ENCODE measurements at regions not wholly inside any gene's neighbourhood (a gene's known extent, or its start where the extent isn't known, plus 50 kb on each side); places are given as distances from the start of the nearest gene placed in this dataset.

DNA sequence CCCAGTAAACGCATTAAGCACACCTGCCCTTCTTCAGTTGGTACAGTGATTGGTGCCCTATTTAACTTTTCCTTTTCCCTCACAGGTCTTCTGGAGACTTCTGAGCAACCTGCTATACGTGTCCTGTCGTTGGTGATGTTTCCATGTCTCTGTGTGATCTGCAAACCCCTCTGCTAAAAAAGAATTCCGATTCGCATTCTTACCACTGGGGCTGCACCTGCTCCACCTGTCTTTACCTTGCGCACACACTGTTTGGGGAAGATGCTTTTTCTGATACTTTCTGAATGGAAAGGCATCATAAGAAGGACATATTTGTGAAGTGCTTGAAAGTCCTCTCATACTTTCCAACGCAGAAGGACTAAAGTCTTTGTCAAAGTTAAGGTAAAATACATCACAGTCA, 323.9 kb upstream of the SOX11 start:
- no peak overlapping the region for H3K27ac ChIP-seq
- POLR2A ChIA-PET: no interaction called here
- TF ChIP-seq PHF8 (IDR thresholded peaks at IDR 0.05; ENCODE audit: borderline replicate concordance, low read depth): no peak
- TF ChIP-seq KDM1A (IDR thresholded peaks at IDR 0.05; ENCODE audit: low read depth): no peak
- TF ChIP-seq RARB (CRISPR knock-in tag; IDR thresholded peaks at IDR 0.05): no peak
- TF ChIP-seq SMC3 (IDR thresholded peaks at IDR 0.05): no peak
- TF ChIP-seq NFE2L2 (conservative IDR thresholded peaks at IDR 0.05; ENCODE audit: low read length): no peak
- TF ChIP-seq GATA3 (IDR thresholded peaks at IDR 0.05; ENCODE audit: borderline replicate concordance): no peak
- TF ChIP-seq ZFP36 (IDR thresholded peaks at IDR 0.05; ENCODE audit: borderline replicate concordance, partially characterized antibody): no peak
- TF ChIP-seq ZC3H11A (IDR thresholded peaks at IDR 0.05): no peak
- no peak for TF ChIP-seq CHD2 (IDR thresholded peaks at IDR 0.05; ENCODE audit: low read length, partially characterized antibody)
- no peak for TF ChIP-seq NR3C1 (IDR thresholded peaks at IDR 0.05)
- no peak for TF ChIP-seq RNF2 (IDR thresholded peaks at IDR 0.05; ENCODE audit: borderline replicate concordance, low read depth)
- TF ChIP-seq, protein P1, sequence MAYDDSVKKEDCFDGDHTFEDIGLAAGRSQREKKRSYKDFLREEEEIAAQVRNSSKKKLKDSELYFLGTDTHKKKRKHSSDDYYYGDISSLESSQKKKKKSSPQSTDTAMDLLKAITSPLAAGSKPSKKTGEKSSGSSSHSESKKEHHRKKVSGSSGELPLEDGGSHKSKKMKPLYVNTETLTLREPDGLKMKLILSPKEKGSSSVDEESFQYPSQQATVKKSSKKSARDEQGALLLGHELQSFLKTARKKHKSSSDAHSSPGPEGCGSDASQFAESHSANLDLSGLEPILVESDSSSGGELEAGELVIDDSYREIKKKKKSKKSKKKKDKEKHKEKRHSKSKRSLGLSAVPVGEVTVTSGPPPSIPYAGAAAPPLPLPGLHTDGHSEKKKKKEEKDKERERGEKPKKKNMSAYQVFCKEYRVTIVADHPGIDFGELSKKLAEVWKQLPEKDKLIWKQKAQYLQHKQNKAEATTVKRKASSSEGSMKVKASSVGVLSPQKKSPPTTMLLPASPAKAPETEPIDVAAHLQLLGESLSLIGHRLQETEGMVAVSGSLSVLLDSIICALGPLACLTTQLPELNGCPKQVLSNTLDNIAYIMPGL (CRISPR knock-in tag; IDR thresholded peaks at IDR 0.05; ENCODE audit: borderline replicate concordance): no peak
- no peak for TF ChIP-seq HOXB5 (CRISPR knock-in tag; IDR thresholded peaks at IDR 0.05)
- no peak for TF ChIP-seq JUNB (IDR thresholded peaks at IDR 0.05)
- H3K4me3 ChIP-seq: no peak overlapping the region
- WGBS (ENCODE audit: missing lambda C conversion rate): 27% methylated on average over 7 of the region's 7 CpGs
- H3K4me2 ChIP-seq: no peak overlapping the region
- no peak for FAIRE-seq
- ATAC-seq: no peak
- no peak for DNase-seq (ENCODE audit: low read depth in 1 of 2, low spot score in 1 of 2)
- CTCF ChIA-PET: no interaction called here
- H3K4me1 ChIP-seq: no peaks in the 10 kb centered on the region
- peaks cover 4% of the 10 kb centered on the region; the same call in 1 of the 3 replicates for H3K9me3 ChIP-seq

DNA sequence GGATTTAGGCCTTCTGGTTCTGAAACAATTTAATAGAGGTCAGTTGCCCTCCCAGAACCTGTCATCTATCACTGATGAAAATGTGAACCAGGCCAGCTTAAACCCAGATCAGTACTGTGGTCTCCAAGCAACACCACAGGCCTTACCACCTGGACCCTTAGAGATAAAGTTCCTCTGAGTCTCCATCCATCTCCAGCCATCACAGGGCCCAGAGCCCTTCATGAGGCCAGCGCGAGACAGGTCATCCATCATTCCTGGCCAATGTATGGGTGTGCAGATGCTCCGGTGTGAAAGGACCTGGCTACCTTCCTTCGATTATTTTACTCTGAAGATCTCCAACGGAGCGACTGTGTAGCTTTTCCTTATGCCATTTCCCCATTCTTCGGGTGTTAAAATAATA, 322.7 kb upstream of the SOX11 start:
- TF ChIP-seq CHD4 (IDR thresholded peaks at IDR 0.05; ENCODE audit: borderline replicate concordance) (no peak), ESRRA (IDR thresholded peaks at IDR 0.05; ENCODE audit: borderline replicate concordance, low read length) (no peak), MAZ (IDR thresholded peaks at IDR 0.05; ENCODE audit: borderline replicate concordance, low read depth, low read length) (no peak)
- no peak for DNase-seq (ENCODE audit: low read depth in 1 of 2, low spot score in 1 of 2)
- CTCF ChIA-PET: no interaction called here
- H3K4me1 ChIP-seq: no peaks in the 10 kb centered on the region
- no peak for ATAC-seq
- no peak for FAIRE-seq
- POLR2A ChIA-PET: no interaction called here
- H3K4me2 ChIP-seq: no peak overlapping the region
- H3K9me3 ChIP-seq: peaks cover 4% of the 10 kb centered on the region; the same call in 2 of the 3 replicates
- 46% methylated on average over 7 of the region's 7 CpGs for WGBS (ENCODE audit: missing lambda C conversion rate)
- no peak overlapping the region for H3K27ac ChIP-seq
- no peak overlapping the region for H3K4me3 ChIP-seq

DNA sequence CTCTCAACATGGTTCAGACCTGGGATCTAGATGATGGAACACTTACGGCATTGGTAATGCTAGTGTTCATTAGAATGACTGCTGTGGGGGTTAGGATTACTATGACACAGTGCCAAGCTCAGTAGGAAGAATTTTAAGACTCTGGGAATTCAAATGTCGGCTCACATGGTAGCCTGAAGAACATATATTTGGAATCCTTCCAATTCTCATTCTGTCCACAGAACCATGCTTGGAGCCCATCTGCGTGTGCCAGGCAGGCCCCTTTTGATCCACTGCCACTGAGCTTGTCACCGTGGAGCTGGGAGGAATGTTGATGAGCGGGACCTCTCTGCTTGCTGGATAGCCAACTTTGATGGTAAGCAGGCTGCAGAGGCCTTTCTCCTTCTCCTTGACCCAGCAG, 322.0 kb upstream of the SOX11 start:
- H3K4me2 ChIP-seq: no peak overlapping the region
- peaks cover 10% of the 10 kb centered on the region; the same call in 2 of the 3 replicates for H3K9me3 ChIP-seq
- 20% methylated on average over 5 of the region's 5 CpGs for WGBS (ENCODE audit: missing lambda C conversion rate)
- CTCF ChIA-PET: no interaction called here
- ATAC-seq (no peak), FAIRE-seq (no peak), DNase-seq (ENCODE audit: low read depth in 1 of 2, low spot score in 1 of 2) (no peak)
- TF ChIP-seq NFE2L2 (conservative IDR thresholded peaks at IDR 0.05; ENCODE audit: low read length) (no peak), BHLHE40 (IDR thresholded peaks at IDR 0.05; ENCODE audit: low read depth, low read length) (no peak), KDM1A (IDR thresholded peaks at IDR 0.05; ENCODE audit: low read depth) (no peak), HOXB13 (CRISPR knock-in tag; IDR thresholded peaks at IDR 0.05; ENCODE audit: low read depth) (no peak), SMC3 (IDR thresholded peaks at IDR 0.05) (no peak), ZNF302 (CRISPR knock-in tag; IDR thresholded peaks at IDR 0.05) (no peak), HOXA7 (CRISPR knock-in tag; IDR thresholded peaks at IDR 0.05) (no peak), RARB (CRISPR knock-in tag; IDR thresholded peaks at IDR 0.05) (no peak), RAD21 (conservative IDR thresholded peaks at IDR 0.05 in 1 of 2, IDR thresholded peaks at IDR 0.05 in 1 of 2) (no peak), SREBF2 (IDR thresholded peaks at IDR 0.05) (no peak)
- TF ChIP-seq, protein P2, sequence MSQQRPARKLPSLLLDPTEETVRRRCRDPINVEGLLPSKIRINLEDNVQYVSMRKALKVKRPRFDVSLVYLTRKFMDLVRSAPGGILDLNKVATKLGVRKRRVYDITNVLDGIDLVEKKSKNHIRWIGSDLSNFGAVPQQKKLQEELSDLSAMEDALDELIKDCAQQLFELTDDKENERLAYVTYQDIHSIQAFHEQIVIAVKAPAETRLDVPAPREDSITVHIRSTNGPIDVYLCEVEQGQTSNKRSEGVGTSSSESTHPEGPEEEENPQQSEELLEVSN (IDR thresholded peaks at IDR 0.05; ENCODE audit: borderline replicate concordance, low read depth): no peak
- TF ChIP-seq, protein P3, sequence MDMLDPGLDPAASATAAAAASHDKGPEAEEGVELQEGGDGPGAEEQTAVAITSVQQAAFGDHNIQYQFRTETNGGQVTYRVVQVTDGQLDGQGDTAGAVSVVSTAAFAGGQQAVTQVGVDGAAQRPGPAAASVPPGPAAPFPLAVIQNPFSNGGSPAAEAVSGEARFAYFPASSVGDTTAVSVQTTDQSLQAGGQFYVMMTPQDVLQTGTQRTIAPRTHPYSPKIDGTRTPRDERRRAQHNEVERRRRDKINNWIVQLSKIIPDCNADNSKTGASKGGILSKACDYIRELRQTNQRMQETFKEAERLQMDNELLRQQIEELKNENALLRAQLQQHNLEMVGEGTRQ (IDR thresholded peaks at IDR 0.05): no peak
- TF ChIP-seq, protein P4, sequence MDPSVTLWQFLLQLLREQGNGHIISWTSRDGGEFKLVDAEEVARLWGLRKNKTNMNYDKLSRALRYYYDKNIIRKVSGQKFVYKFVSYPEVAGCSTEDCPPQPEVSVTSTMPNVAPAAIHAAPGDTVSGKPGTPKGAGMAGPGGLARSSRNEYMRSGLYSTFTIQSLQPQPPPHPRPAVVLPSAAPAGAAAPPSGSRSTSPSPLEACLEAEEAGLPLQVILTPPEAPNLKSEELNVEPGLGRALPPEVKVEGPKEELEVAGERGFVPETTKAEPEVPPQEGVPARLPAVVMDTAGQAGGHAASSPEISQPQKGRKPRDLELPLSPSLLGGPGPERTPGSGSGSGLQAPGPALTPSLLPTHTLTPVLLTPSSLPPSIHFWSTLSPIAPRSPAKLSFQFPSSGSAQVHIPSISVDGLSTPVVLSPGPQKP (IDR thresholded peaks at IDR 0.05; ENCODE audit: low read depth, low read length): no peak
- TF ChIP-seq, protein P5, sequence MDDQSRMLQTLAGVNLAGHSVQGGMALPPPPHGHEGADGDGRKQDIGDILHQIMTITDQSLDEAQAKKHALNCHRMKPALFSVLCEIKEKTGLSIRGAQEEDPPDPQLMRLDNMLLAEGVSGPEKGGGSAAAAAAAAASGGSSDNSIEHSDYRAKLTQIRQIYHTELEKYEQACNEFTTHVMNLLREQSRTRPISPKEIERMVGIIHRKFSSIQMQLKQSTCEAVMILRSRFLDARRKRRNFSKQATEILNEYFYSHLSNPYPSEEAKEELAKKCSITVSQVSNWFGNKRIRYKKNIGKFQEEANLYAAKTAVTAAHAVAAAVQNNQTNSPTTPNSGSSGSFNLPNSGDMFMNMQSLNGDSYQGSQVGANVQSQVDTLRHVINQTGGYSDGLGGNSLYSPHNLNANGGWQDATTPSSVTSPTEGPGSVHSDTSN (IDR thresholded peaks at IDR 0.05): no peak
- TF ChIP-seq, protein P6, sequence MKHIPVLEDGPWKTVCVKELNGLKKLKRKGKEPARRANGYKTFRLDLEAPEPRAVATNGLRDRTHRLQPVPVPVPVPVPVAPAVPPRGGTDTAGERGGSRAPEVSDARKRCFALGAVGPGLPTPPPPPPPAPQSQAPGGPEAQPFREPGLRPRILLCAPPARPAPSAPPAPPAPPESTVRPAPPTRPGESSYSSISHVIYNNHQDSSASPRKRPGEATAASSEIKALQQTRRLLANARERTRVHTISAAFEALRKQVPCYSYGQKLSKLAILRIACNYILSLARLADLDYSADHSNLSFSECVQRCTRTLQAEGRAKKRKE (CRISPR knock-in tag; IDR thresholded peaks at IDR 0.05; ENCODE audit: low read depth): no peak
- H3K4me1 ChIP-seq: no peaks in the 10 kb centered on the region
- H3K27ac ChIP-seq: no peak overlapping the region
- POLR2A ChIA-PET: no interaction called here
- no peak overlapping the region for H3K4me3 ChIP-seq
